Thoracic aorta (tissue), 2 donors: ENCODE measurements at regions not wholly inside any gene's neighbourhood (a gene's known extent, or its start where the extent isn't known, plus 50 kb on each side); places are given as distances from the start of the nearest gene placed in this dataset.

Experiments
- ATAC-seq: fragments of 150-250 bp; one replicate; pipeline ENCODE4 v1.8.0; 2017; ENCODE audit warnings: low read depth; ENCODE audit not compliant: insufficient number of reproducible peaks, low FRiP score
- DNase-seq: peaks from one replicate; pipeline ENCODE4 v3.0.0-alpha.2; 2020; ENCODE audit warnings: low spot score
- H3K27ac ChIP-seq, 2 donors: fragments of 200-600 bp; sonication (generic); 1 replicate in 1 of 2; 2 replicates in 1 of 2; pipeline ENCODE4 v1.5.1; 2016; ENCODE audit warnings: mild to moderate bottlenecking in 2 of 2, moderate library complexity in 2 of 2
- H3K27me3 ChIP-seq: fragments of 200-600 bp; sonication (generic); replicated peaks from 2 replicates; pipeline ENCODE4 v1.6.0; 2016; ENCODE audit warnings: mild to moderate bottlenecking; ENCODE audit not compliant: insufficient read depth
- H3K36me3 ChIP-seq: fragments of 200-600 bp; sonication (generic); one replicate; pipeline ENCODE4 v1.5.1; 2016
- H3K4me1 ChIP-seq, 2 donors: fragments of 200-600 bp; sonication (generic); 1 replicate in 1 of 2; 2 replicates in 1 of 2; pipeline versions ENCODE4 v1.5.1 to v1.6.0; 2016; ENCODE audit warnings: low read depth in 2 of 2, mild to moderate bottlenecking in 1 of 2; ENCODE audit not compliant: control insufficient read depth in 1 of 2
- H3K4me3 ChIP-seq: fragments of 200-600 bp; sonication (generic); 2 replicates; pipeline ENCODE4 v1.5.1; 2016; ENCODE audit warnings: mild to moderate bottlenecking
- H3K9me3 ChIP-seq: fragments of 200-600 bp; sonication (generic); 2 replicates; pipeline ENCODE4 v1.5.1; 2016
- CTCF ChIP-seq: fragments of 200-600 bp; sonication (generic); IDR thresholded peaks from one replicate; pipeline ENCODE4 v1.5.1; 2019; ENCODE audit warnings: antibody characterized with exemption

- TF ChIP-seq CTCF = no peak
- DNase-seq (no peak), ATAC-seq (no peak)
- Histone ChIP-seq H3K27me3 (no peaks in the 10 kb centered on the region), H3K4me1 (no peaks in the 10 kb centered on the region), H3K9me3 (peaks cover 10% of the 10 kb centered on the region), H3K36me3 (no peaks in the 10 kb centered on the region), H3K4me3 (no peak overlapping the region), H3K27ac (no peak overlapping the region)
These were observed 257.7 kb upstream of the PMFBP1 start for GRCh38 chr16:72429671-72430081.

GRCh38 chr16:72428681-72429376 lies 256.9 kb upstream of the PMFBP1 start:
- Histone ChIP-seq H3K27me3 (no peaks in the 10 kb centered on the region), H3K36me3 (no peaks in the 10 kb centered on the region), H3K27ac (no peak overlapping the region), H3K4me1 (no peaks in the 10 kb centered on the region), H3K4me3 (no peak overlapping the region), H3K9me3 (peaks cover 1% of the 10 kb centered on the region)
- DNase-seq (no peak), ATAC-seq (no peak)
- TF ChIP-seq CTCF = no peak

- Histone ChIP-seq H3K4me3 (no peak overlapping the region), H3K27me3 (no peaks in the 10 kb centered on the region), H3K9me3 (no peaks in the 10 kb centered on the region), H3K36me3 (no peaks in the 10 kb centered on the region), H3K4me1 (no peaks in the 10 kb centered on the region), H3K27ac (no peak overlapping the region)
- no peak for DNase-seq
- no peak for TF ChIP-seq CTCF
- no peak for ATAC-seq
These were observed 255.9 kb upstream of the PMFBP1 start for GRCh38 chr16:72427783-72428331.

GRCh38 chr16:72427051-72427782 lies 255.3 kb upstream of the PMFBP1 start:
- no peak for DNase-seq
- H3K27me3 ChIP-seq = no peaks in the 10 kb centered on the region
- H3K9me3 ChIP-seq = peaks cover 5% of the 10 kb centered on the region
- no peak overlapping the region for H3K4me3 ChIP-seq
- H3K36me3 ChIP-seq = no peaks in the 10 kb centered on the region
- TF ChIP-seq CTCF = no peak
- no peak overlapping the region for H3K27ac ChIP-seq
- H3K4me1 ChIP-seq = no peaks in the 10 kb centered on the region
- no peak for ATAC-seq

GRCh38 chr16:72426386-72426785 lies 254.4 kb upstream of the PMFBP1 start:
- TF ChIP-seq CTCF = no peak
- Histone ChIP-seq H3K9me3 (peaks cover 8% of the 10 kb centered on the region), H3K4me3 (no peak overlapping the region), H3K36me3 (no peaks in the 10 kb centered on the region), H3K27me3 (no peaks in the 10 kb centered on the region), H3K4me1 (no peaks in the 10 kb centered on the region), H3K27ac (no peak overlapping the region)
- ATAC-seq (no peak), DNase-seq (no peak)
